GM08714 (cell line): ENCODE measurements at regions not wholly inside any gene's neighbourhood (a gene's known extent, or its start where the extent isn't known, plus 50 kb on each side); places are given as distances from the start of the nearest gene placed in this dataset.

Experiments used
- H3K4me3 ChIP-seq: fragments of 200-500 bp; sonication (Bioruptor generic); 2 replicates; pipeline ENCODE4 v1.5.1; 2014; ENCODE audit warnings: mild to moderate bottlenecking, low read length, inconsistent platforms
- ZNF274 ChIP-seq: IDR thresholded peaks from 2 replicates; pipeline ENCODE4 v1.6.1; 2012; ENCODE audit warnings: mild to moderate bottlenecking, low read depth, low read length

GRCh38 chr5:67395790-67396418 lies 199.3 kb upstream of the CD180 start:
- no peak for TF ChIP-seq ZNF274

GRCh38 chr5:67393211-67393610 lies 196.6 kb upstream of the CD180 start:
- H3K4me3 ChIP-seq, result no peak overlapping the region
- TF ChIP-seq ZNF274, result no peak

More at GRCh38 chr5:67395790-67396418, 199.3 kb upstream of the CD180 start:
- no peak overlapping the region for H3K4me3 ChIP-seq

- no peak overlapping the region for H3K4me3 ChIP-seq
- no peak for TF ChIP-seq ZNF274
Measured at GRCh38 chr5:67390935-67391334, 194.3 kb upstream of the CD180 start.

- no peak overlapping the region for H3K4me3 ChIP-seq
- TF ChIP-seq ZNF274, result no peak
Measured at GRCh38 chr5:67383451-67383850, 186.9 kb upstream of the CD180 start.

GRCh38 chr5:67381236-67381880 lies 184.8 kb upstream of the CD180 start:
- no peak overlapping the region for H3K4me3 ChIP-seq
- TF ChIP-seq ZNF274, result no peak

GRCh38 chr5:67380431-67380830 lies 183.8 kb upstream of the CD180 start:
- no peak for TF ChIP-seq ZNF274
- H3K4me3 ChIP-seq, result no peak overlapping the region

- TF ChIP-seq ZNF274, result no peak
- no peak overlapping the region for H3K4me3 ChIP-seq
Measured at GRCh38 chr5:67379753-67380152, 183.2 kb upstream of the CD180 start.

- TF ChIP-seq ZNF274, result no peak
- H3K4me3 ChIP-seq, result no peak overlapping the region
Measured at GRCh38 chr5:67378256-67378655, 181.7 kb upstream of the CD180 start.

- no peak for TF ChIP-seq ZNF274
- H3K4me3 ChIP-seq, result no peak overlapping the region
Measured at GRCh38 chr5:67377631-67378030, 181.0 kb upstream of the CD180 start.

GRCh38 chr5:67375606-67376005 lies 179.0 kb upstream of the CD180 start:
- no peak for TF ChIP-seq ZNF274
- no peak overlapping the region for H3K4me3 ChIP-seq

- no peak for TF ChIP-seq ZNF274
- H3K4me3 ChIP-seq, result no peak overlapping the region
Measured at GRCh38 chr5:67374378-67374777, 177.8 kb upstream of the CD180 start.

GRCh38 chr5:67373518-67373917 lies 176.9 kb upstream of the CD180 start:
- no peak for TF ChIP-seq ZNF274
- no peak overlapping the region for H3K4me3 ChIP-seq

GRCh38 chr5:67372887-67373286 lies 176.3 kb upstream of the CD180 start:
- no peak overlapping the region for H3K4me3 ChIP-seq
- no peak for TF ChIP-seq ZNF274

GRCh38 chr5:67371924-67372323 lies 175.3 kb upstream of the CD180 start:
- TF ChIP-seq ZNF274, result no peak
- no peak overlapping the region for H3K4me3 ChIP-seq

- TF ChIP-seq ZNF274, result no peak
- H3K4me3 ChIP-seq, result no peak overlapping the region
Measured at GRCh38 chr5:67366691-67367395, 170.2 kb upstream of the CD180 start.
